ENCODE measurements at regions not wholly inside any gene's neighbourhood (a gene's known extent, or its start where the extent isn't known, plus 50 kb on each side); places are given as distances from the start of the nearest gene placed in this dataset.
A peak's percentile ranks its signal among the peaks of the same experiment; 100 is the strongest.

DNA sequence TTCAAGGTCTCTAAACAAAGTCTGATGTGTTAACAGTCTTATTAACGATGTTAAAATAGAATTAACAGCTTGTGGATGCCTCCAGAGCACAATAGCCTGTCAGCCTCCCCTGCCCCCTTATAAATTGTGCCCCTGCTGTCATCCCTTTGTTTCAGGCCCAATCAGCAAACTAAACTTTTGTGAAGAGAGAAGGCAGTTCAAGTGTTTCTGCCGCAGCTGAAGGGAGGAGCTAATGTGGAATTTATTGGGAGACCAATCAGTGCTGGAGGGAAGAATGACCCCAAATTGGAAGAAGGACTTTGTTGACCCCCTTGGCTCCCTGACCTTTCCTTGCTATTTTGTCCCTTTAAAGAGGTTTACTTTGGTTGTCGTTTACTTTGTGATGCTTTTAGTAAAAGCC is 160.5 kb downstream of the TM9SF2 start:
- no peaks in the 10 kb centered on the region for H3K9me3 ChIP-seq
- peaks cover 0 to 20% (median 8%) of the 10 kb centered on the region in 3 donors for H3K4me1 ChIP-seq
- H3K4me3 ChIP-seq: no peak overlapping the region
- no peak for TF ChIP-seq CTCF (IDR thresholded peaks at IDR 0.05)
- TF ChIP-seq POLR2A (IDR thresholded peaks at IDR 0.05): no peak
- H3K27me3 ChIP-seq: no peaks in the 10 kb centered on the region
- no peaks in the 10 kb centered on the region for H3K36me3 ChIP-seq
- WGBS, 2 donors: 94 to 95% methylated on average over 3 of the region's 3 CpGs
- intact Hi-C loops (cut with DNase I): no loop called here
- no peak overlapping the region for H3K27ac ChIP-seq
- no peak for DNase-seq

DNA sequence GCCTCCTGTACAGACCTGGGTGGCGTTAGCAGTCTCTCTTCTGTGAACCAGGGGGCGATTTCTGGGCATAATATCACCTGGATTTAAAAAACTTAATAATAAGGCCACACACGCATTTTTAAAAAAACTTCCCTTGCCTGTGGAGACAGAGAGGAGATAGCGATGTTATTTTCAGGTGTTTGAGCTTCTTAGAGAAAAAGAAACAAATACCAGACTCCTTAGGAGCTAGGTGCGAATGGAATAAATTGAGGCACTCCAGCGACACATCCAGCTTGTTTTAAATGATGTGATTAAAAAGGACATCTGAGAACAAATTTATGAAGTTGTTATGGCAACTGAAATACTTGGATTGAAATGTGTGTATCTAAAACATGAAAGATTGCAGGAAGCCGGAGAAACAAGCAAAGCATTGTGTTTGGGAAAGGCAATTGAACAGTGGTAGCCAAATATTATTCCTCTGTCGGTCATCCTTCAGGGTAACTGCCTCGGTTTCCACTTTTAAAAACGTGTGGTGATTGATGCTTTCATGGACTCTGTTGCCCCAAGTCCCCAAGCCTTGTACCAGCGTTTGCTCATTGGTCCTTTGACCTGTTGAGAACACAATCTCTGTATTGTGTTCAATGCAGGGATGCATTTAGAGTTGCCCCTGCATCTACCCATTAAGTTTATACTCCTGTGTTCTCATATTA is 158.7 kb downstream of the TM9SF2 start:
- Histone ChIP-seq H3K36me3 (no peaks in the 10 kb centered on the region), H3K9me3 (no peaks in the 10 kb centered on the region), H3K27me3 (no peaks in the 10 kb centered on the region), H3K4me3 (no peak overlapping the region), H3K4me1 (peaks cover 0 to 37% (median 8%) of the 10 kb centered on the region in 3 donors), H3K27ac (no peak overlapping the region)
- DNase-seq: no peak
- intact Hi-C loops (cut with DNase I): loop anchor here (10.0 kb wide), 1 partner anchor 855 kb away; no protein-coding TSS in a partner anchor
- WGBS, 2 donors: 84 to 88% methylated on average over 11 of the region's 11 CpGs
- no peak for TF ChIP-seq CTCF (IDR thresholded peaks at IDR 0.05)
- no peak for TF ChIP-seq POLR2A (IDR thresholded peaks at IDR 0.05)

DNA sequence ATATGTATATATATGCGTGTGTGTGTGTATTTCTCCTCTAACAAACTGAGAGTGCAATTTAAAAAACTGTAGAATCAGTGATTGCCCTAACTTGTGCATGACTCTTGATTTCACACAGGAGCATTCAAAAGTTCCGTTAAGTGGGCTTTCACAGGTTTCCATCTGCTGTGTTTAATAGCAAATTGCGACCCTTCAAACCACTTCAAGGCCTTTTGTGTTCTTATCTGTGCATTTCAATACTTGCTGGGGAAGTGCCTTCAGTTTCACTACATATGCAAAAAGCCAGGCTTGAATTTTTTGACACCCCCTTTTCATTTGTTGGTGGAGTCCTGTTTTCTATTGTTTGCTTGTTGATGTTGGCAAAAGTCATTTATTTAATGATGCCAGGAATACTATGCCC is 158.0 kb downstream of the TM9SF2 start:
- Histone ChIP-seq H3K9me3 (no peaks in the 10 kb centered on the region), H3K27me3 (no peaks in the 10 kb centered on the region), H3K4me3 (no peak overlapping the region), H3K27ac (peak overlapping the region in 1 of 4 donors; percentile 89), H3K4me1 (peaks cover 0 to 37% (median 8%) of the 10 kb centered on the region in 3 donors), H3K36me3 (no peaks in the 10 kb centered on the region)
- TF ChIP-seq CTCF (IDR thresholded peaks at IDR 0.05): no peak
- no peak for TF ChIP-seq POLR2A (IDR thresholded peaks at IDR 0.05)
- intact Hi-C loops (cut with DNase I): loop anchor here (10.0 kb wide), 1 partner anchor 856 kb away; no protein-coding TSS in a partner anchor
- WGBS, 2 donors: 77 to 87% methylated on average over 3 of the region's 3 CpGs
- DNase-seq: no peak

DNA sequence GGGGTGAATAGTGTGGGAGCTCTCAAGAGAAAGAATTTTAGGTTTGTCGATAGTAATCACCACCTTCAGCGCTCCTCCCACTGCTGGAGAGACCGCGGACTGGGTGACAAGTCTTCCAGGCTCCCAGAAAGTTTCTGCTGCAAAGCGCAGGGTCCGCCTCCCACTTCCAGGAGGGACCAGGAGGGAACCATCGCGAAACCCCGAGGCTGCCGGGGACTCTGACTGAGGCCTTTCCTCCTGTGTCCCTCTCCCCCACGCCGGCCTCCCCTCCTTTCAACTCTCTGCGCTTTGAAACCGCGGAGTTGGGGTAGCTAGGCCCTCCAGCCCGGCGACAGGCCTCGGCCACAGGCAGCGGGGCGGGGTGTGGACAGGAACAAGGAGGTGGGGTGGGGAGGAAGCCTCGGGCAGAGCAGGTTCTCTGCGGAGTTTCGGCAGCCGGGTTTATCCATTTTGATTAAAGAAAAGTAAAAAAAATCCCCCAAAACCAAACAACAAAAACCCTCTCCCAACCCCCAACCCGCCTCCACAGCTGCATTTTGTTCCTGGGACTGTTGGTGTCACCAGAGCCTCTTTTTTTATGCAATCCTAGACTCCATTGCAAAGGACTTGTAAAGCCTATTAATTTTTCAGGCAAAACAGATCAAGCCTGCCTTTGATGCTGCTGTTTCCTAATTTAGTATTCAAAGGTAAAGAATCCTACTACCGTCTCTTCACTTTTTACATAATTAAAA is 157.2 kb downstream of the TM9SF2 start:
- H3K36me3 ChIP-seq: no peaks in the 10 kb centered on the region
- H3K27ac ChIP-seq: peak overlapping the region; percentile 62 to 89 (median 86)
- TF ChIP-seq CTCF (IDR thresholded peaks at IDR 0.05) (peak in 1 of 6 experiments; percentile 29), POLR2A (IDR thresholded peaks at IDR 0.05) (no peak)
- intact Hi-C loops (cut with DNase I): loop anchor here (10.0 kb wide), 1 partner anchor 856 kb away; no protein-coding TSS in a partner anchor
- no peaks in the 10 kb centered on the region for H3K27me3 ChIP-seq
- peaks cover 0 to 37% (median 8%) of the 10 kb centered on the region in 3 donors for H3K4me1 ChIP-seq
- 8 to 25% methylated on average over 12 to 15 of the region's 26 CpGs for WGBS, 2 donors
- peak overlapping the region; percentile 29 to 63 (median 57) for H3K4me3 ChIP-seq
- no peaks in the 10 kb centered on the region for H3K9me3 ChIP-seq
- no peak for DNase-seq

DNA sequence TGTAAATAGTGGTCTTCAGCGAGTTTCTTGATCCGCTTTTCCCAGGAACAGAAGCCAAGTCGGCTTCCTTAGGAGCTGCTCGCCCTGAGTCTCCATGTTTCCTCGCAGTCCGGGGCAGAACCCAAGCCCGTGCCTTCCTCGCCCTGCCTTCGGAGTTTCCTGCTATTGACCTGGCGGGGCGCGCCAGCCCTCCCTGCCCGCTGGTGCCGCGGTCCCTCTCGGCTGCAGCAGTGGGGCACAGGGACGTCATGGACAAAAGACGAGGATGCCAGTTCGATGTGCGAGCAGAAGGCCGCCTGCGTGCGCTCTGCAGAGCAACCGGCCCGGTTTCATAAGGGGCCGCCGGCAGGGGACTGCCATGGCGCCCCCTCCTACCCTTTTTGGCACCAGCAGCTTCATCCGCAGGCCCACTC is 156.6 kb downstream of the TM9SF2 start:
- intact Hi-C loops (cut with DNase I): loop anchor here (10.0 kb wide), 1 partner anchor 857 kb away; no protein-coding TSS in a partner anchor
- DNase-seq: no peak
- H3K27ac ChIP-seq: peak overlapping the region; percentile 62 to 89 (median 86)
- peak overlapping the region; percentile 29 to 63 (median 57) for H3K4me3 ChIP-seq
- no peaks in the 10 kb centered on the region for H3K9me3 ChIP-seq
- H3K27me3 ChIP-seq: no peaks in the 10 kb centered on the region
- TF ChIP-seq POLR2A (IDR thresholded peaks at IDR 0.05) (no peak), CTCF (IDR thresholded peaks at IDR 0.05) (no peak)
- WGBS, 2 donors: 18 to 41% methylated on average over 5 to 8 of the region's 29 CpGs
- no peaks in the 10 kb centered on the region for H3K36me3 ChIP-seq
- peaks cover 0 to 37% (median 8%) of the 10 kb centered on the region in 3 donors for H3K4me1 ChIP-seq
